ENCODE measurements at regions not wholly inside any gene's neighbourhood (a gene's known extent, or its start where the extent isn't known, plus 50 kb on each side); places are given as distances from the start of the nearest gene placed in this dataset.

GRCh38 chr11:131179836-131180235 is 190.6 kb upstream of the NTM start:
- H3K4me3 ChIP-seq (ENCODE audit: low read depth, low read length): no peak overlapping the region
- no peak for TF ChIP-seq CTCF (IDR thresholded peaks at IDR 0.05; ENCODE audit: borderline replicate concordance, insufficient read depth, low read depth, low read length)

- no peak for TF ChIP-seq CTCF (IDR thresholded peaks at IDR 0.05; ENCODE audit: borderline replicate concordance, insufficient read depth, low read depth, low read length)
- no peak overlapping the region for H3K4me3 ChIP-seq (ENCODE audit: low read depth, low read length)
These were observed 184.5 kb upstream of the NTM start for GRCh38 chr11:131185915-131186314.

- TF ChIP-seq CTCF (IDR thresholded peaks at IDR 0.05; ENCODE audit: borderline replicate concordance, insufficient read depth, low read depth, low read length): no peak
- no peak overlapping the region for H3K4me3 ChIP-seq (ENCODE audit: low read depth, low read length)
These were observed 183.8 kb upstream of the NTM start for GRCh38 chr11:131186629-131187101.

GRCh38 chr11:131190446-131190845 is 180.0 kb upstream of the NTM start:
- no peak overlapping the region for H3K4me3 ChIP-seq (ENCODE audit: low read depth, low read length)
- TF ChIP-seq CTCF (IDR thresholded peaks at IDR 0.05; ENCODE audit: borderline replicate concordance, insufficient read depth, low read depth, low read length): no peak

- TF ChIP-seq CTCF (IDR thresholded peaks at IDR 0.05; ENCODE audit: borderline replicate concordance, insufficient read depth, low read depth, low read length): no peak
- H3K4me3 ChIP-seq (ENCODE audit: low read depth, low read length): no peak overlapping the region
These were observed 178.8 kb upstream of the NTM start for GRCh38 chr11:131191606-131192005.

- H3K4me3 ChIP-seq (ENCODE audit: low read depth, low read length): no peak overlapping the region
- TF ChIP-seq CTCF (IDR thresholded peaks at IDR 0.05; ENCODE audit: borderline replicate concordance, insufficient read depth, low read depth, low read length): no peak
These were observed 177.8 kb upstream of the NTM start for GRCh38 chr11:131192628-131193027.

- H3K4me3 ChIP-seq (ENCODE audit: low read depth, low read length): no peak overlapping the region
- no peak for TF ChIP-seq CTCF (IDR thresholded peaks at IDR 0.05; ENCODE audit: borderline replicate concordance, insufficient read depth, low read depth, low read length)
These were observed 177.3 kb upstream of the NTM start for GRCh38 chr11:131193031-131193501.

Data from GM12875 (cell line).